Fibroblast of peridontal ligament (primary cell): ENCODE measurements at regions not wholly inside any gene's neighbourhood (a gene's known extent, or its start where the extent isn't known, plus 50 kb on each side); places are given as distances from the start of the nearest gene placed in this dataset.
"Not testable (repeated sequence)": the region's sequence is repeated elsewhere in the genome, so short reads cannot be mapped to it uniquely, and the experiment has no call there.

ENCODE experiments used
- DNase-seq: peaks from one replicate; pipeline ENCODE4 v3.0.0-alpha.2; 2010; ENCODE audit errors: extremely low read depth

DNA sequence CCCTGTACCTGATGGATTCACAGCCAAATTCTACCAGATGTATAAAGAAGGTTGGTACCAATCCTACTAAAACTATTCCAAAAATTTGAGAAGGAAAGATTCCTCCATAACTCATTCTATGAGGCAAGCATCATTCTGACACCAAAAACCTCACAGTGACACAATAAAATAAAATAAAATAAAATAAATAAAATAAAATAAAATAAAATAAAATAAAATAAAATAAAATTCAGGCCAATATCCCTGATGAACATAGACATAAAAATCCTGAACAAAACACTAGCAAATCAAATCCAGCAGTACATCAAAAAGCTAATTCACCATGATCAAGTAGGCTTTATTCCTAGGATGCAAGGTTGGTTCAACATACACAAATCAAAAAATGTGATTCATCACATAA is 108.1 kb downstream of the PROX1 start:
- DNase-seq = not testable (repeated sequence)

DNA sequence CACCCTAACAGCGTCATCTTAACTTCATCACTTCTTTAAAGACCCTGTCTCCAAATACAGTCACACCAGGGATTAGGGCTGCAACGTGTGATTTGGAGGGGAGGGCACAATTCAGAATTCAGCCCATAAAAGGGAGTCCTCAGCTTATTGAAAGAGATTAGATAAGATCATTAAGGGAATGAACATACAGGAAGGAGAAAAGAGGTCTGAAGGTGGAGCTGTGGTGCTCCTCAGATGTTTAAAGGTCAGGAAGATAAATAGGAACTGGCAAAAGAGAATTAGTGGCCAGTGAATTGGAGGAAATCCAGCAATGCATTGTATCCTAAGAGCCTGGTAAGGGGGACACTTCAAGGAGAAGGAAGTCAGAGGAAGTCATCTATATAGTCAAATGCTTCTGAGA is 113.5 kb downstream of the PROX1 start:
- DNase-seq = no peak

DNA sequence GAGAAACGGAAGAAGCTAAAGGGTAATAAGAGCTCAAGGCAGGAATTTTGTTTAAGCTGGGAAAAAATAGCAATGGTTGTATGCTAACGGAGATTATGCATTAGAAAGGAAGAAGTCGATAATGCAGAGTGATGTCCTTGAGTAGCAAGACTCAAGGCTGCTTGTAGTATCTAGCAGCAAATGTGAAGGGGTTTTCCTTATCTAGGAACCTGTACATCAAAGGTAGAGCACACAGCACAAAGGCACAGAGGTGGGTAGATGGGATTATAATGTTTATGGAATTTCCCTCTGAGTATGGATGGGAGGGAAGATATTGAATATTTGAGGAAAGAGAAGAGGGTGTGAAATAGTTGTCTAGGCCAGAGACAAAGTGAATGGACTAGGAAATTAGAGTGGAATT is 114.1 kb downstream of the PROX1 start:
- DNase-seq = no peak

DNA sequence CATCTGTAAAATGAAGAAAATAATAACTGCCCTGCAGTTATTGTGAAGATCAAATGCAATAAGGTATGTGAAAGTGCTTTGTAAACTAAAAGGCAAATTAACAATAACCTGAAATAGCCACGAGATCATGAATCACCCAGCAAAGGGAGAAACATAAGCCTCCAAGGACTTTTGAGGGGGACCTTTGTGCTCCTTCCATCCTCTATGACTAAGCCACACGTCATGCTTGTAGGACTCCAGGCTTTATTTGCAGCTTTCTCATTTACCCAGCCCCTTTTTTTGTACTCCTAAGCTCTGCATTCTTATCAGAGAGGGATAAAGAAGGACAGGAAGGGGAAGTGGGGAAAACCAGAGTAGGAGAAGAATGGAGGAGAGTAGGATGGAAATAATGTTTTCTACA is 115.1 kb downstream of the PROX1 start:
- DNase-seq = peak; percentile 65

DNA sequence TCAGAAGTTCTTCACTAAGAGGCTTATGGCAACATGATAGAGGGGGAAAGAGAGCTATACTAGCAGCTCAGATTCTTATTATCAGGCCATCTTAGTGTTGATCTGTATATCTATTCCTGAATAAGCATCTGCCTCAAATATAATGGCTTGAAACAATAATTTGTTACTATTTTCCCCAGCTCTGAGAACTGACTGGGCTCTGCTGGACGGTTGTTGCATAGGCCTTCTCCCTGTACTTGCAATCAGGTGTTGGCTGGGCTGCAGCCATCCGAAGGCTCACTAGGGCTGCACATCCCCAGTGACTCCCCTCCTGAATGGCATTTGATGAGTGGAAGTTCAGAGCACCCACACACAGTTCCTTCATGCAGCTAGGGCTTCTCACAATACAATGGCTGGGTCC is 116.0 kb downstream of the PROX1 start:
- no peak for DNase-seq

DNA sequence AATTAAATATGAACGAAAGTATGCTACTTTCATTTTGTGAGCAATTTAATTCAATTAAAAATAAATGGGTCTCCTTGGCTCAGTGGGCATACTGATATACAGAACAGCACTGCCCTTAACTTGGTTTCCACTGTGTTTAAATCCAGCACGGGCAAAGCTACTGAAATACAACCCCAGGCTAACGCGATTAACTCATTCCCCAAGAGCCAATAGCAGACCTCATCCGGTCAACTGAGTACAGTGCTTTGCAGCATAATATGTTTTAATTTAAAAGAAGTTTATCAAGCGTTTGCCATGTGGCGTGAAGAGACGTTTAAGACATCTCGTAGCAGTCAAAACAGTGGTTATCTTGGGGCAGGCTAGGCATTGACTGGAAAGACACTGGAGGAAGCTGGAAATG is 118.6 kb downstream of the PROX1 start:
- peak; percentile 29 for DNase-seq

DNA sequence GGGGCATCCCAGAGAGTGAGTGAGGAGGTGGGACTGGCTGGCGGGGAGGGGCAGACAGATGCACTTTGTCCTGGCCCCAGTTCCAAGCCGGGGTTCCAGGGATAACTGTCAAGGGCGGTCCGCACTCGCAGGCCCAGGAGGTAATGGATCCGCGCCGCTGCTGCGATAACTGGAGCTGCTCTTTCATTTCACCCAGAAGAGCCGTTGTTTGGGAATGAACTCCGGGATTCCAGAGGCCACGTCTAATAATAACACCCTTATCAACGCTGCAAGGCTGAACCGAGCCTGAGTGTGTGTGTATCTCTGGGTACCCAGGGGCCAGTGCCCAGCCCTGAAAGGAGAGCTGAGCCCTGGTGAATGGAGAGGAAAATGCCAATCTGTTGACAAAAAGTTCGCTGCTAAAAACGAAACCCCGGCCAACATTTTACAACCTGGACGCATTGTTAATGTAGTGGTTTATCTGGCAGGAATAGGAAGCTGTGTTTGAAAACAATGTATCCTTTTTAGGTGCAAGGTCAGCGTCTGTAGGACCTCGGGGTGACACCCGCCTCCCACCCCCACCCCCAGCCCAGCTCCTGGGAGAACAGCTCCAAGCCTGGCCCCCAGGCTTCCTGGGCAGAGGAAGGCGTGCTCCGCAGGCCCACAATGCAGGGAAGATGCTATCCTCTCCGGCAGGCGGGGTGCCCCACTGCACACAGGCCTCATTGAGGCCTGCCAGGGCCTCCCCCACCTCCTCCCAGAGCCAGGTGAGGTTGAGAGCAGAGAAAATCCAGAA is 119.7 kb downstream of the PROX1 start:
- DNase-seq = no peak

DNA sequence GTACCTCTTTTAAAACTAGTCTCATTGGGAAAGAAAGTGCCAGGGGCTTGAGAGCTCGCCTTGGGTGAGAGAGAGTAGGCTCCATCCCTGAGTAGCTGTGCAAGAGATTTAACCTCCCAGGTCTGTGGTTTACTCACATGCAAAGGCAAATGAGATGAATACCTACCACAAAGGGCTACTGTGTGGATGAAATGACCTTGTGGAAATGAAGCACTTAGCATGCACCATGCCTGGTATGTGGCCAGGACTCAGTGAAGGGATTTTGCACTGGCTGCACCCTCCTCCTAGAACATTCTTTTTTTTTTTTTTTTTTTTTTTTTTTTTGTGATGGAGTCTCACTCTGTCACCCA is 120.3 kb downstream of the PROX1 start:
- no peak for DNase-seq

DNA sequence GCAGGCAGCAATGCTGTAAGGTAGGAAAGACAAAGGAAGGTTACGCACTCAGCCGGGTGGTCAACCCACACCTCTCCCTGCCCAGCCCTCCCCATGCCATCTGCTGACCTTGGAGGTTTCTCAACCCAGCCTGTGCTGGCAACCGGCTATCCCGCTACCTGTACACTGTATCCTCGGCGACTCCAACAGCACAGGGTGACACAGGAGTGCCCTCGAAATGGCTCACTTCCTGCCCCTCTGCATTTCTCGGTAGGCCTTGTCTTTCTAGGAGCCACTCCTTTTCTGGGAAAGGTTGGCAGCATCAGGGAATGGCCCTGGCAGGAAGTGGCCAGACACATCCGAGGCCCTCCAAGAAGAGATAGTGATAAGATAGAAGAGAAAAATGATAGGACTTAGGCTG is 124.0 kb downstream of the PROX1 start:
- DNase-seq = no peak

DNA sequence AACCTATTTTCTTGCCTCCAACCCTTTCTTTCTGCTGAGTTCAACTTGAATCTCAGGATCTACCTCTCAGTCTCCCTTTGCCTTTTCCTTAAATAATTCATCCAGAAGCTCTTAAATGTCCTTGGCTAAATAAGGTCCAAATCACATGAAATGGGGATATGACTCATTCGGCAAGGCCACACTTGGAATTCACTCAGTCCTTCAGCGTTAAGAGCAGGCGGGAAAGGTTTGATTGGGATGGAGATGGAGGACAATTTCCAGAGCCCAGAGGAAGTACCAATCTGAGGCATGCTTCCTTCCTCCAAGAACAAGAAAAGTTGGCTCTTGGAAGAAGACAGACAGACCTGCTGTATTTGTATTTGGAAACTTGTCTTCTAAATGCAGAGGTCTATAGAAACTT is 128.5 kb downstream of the PROX1 start:
- no peak for DNase-seq

DNA sequence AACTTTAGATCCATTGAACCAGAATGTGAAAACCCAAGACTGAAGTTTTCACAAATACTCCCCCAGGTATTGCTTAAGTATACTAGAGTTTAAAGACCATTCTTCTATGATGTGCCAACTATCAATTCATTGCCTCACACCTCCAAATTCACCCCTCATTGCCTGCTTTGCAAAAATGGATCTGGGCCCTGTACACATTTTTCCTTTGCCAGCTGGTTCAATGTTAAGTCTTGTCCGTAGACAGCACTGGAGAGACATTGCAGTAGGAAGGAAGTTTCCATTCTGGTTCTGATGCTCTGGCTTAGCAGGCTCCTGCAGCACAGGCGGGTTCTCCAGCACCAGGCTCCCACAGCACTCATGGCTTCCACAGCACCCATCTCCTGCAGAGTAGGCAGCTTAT is 130.0 kb downstream of the PROX1 start:
- DNase-seq = no peak

DNA sequence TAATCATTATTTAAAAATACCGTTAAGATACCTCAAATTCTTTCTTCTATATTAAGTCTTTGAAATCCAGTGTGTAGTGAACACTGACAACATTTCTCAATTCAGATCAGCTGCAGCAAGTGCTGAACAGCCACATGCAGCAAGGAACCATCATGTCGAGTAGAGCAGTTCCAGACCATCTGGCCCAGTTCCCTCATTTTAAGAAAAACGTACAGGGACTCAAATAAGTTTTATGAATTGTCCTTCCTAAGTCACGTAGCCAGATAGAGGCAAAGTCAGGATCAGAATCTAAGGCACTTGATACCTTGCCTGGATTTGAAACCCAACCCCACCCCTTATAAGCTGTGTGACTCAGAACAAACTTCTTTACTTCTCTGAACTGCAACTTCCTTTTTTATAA is 132.4 kb downstream of the PROX1 start:
- no peak for DNase-seq

DNA sequence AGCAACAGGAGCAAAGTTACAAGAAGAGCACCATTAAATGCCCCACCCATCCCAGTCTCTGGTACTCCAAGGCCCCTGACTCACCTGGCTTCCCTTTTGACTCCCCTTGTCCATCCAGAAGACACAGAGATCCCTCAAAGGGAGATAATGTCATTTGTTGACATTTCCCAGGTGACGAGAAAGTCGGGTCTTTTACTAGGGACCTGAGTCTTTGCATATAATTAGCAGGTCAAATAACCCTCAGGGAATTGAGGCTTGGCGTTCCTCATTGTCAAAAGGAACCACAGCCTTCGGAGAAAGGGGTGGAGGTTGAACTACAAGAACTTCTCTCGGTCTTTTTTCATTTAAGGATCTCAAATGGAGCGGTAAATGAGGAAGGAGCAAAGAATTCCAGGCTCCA is 133.2 kb downstream of the PROX1 start:
- DNase-seq = no peak

DNA sequence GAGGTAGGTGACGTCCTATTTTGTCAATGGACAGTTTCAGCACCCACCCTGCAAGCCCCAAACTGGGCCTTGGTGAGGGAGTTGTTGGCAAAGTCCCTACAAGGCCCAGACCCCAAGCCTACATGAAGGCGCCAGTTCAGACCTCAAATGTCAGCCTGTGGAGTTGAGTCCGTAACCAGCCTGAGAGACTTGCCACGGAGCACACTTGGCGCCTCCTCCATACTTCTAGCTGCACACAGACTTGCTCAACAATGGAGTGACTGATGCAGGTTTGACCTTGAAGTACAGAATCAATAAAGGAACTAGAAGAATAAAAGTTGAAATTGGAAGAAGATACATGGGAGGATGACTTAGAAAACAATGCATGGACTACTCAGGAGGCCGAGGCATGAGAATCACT is 134.3 kb downstream of the PROX1 start:
- no peak for DNase-seq

DNA sequence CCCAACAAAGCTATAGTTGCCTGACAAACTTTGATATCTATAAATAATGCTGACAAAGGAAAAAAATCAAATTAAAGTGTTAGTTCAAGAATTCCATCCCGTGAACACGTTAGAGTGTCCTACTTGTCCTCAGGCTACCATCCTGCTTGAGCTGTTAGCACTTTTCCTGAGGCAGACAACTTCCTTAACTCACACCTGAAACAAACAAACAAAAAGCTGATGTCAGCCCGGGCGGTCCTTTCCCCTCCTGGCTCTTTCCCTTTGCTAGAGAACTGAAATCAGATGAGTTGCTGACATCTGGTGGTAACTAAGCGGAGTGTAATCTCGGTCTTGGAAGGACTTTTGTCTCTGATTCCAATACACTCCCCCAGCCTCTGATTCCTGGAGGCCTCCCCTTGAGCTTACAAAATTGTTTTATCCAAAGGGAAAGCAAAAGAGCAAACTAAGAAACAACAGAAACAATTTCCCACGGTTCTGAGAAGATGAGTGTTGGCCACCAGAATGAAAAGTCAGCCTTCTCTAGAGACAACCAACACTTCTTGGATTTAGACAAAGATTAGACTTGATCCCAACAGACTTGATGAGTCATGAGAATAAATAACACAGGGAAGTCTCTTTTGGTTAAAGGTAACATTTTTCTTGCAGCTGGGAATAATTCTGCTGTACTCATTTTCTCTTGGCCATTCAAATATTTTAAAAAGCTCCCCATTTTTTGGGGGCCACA is 135.4 kb downstream of the PROX1 start:
- DNase-seq = peak; percentile 65

DNA sequence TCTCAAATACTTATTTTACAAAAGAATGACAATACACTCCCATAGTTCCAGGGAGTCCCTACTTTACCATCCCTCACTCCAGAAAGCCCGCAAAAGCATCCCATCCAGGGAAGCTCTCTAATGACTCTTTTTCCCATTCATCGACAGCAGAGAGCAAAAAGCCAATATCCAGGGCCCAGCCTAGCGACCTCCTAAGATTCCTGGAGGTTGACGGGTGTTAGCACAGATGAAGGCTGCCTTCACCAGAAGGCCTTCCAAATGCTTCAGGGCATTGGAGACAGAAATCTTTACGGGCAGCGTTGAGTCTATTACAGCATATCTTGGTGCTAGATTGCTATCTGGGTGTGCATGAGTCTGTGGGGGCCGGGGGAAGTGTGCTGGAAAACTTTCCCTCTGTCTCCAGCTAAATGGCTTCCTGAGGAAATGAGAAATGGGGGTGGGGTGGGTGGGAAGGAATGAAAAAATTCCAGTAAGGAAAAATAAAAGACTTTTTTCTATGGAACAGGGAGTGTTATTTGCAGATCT is 136.6 kb downstream of the PROX1 start:
- no peak for DNase-seq

DNA sequence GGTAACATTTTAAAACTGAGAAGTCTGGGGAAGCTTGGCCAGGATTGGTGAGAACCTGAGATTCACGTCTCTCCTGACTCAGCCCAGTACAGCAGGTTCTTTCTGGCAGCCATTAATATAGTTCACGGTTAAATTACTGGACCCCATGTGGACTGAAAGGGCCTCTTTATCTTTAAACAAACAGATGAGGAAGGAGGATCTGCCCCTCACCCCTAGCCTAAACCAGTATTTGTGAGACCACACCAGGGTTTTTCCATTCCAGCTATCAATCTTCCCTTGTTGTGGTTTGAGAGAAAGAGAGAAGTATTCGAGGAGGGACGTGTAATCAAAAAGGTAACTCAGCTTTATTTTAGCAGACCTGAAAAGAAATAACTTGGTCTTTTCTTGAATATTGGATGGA is 137.1 kb downstream of the PROX1 start:
- no peak for DNase-seq

DNA sequence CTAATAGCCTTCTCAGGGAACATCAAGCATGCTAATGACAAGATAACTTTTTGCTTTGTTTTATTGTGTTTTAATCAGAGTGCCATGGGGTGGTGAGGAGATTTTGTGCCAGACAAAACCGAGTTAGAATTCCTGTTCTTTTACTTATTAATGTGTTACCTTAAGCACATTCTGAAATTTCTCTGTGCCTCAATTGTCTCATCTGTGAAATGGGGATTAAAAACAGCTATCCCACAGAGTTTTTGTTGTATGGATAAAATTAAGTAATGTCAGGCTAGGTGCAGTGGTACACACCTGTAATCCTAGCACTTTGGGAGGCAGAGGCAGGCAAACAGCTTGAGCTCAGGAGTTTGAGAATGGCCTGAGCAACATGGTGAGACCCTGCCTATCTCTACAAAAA is 138.0 kb downstream of the PROX1 start:
- DNase-seq = no peak

DNA sequence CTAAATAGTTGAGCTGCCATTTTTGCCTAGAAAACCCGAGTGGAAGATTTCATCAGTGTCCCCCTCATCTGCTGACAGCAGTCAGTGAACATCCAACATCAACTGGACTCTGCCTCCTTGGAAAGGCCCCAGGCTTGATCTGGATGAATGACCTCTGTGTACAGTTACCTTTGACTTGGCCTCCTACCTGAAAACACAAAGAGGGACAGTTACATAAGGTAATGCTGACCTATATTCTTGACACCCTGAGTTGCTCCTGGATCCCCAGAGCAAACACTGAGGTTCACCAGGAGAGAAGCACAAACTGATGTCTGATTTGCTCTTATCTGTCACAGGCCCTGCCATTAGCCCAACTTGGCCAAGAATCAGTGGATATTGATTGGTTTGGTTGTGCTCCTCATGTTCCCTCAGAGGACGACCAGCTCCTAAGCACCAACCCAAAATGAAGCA is 138.9 kb downstream of the PROX1 start:
- no peak for DNase-seq

DNA sequence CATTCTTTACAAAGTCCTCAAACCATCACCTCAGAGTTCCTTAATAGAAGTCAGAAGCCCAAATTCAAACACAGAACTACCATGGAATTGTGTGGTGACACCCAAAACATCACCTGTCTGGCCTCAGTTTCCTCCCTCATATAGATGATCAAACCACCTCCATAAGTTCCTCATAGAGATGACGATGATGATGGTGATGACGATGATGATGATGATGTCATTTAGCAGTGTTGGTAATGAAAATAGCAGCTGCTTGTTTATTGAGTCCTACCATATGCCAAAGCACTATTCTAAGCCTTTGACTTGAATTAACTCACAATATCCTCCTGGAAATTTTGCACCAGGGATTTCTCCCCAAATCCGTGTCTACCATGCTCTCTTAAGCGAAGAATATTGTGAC is 139.9 kb downstream of the PROX1 start:
- no peak for DNase-seq

DNA sequence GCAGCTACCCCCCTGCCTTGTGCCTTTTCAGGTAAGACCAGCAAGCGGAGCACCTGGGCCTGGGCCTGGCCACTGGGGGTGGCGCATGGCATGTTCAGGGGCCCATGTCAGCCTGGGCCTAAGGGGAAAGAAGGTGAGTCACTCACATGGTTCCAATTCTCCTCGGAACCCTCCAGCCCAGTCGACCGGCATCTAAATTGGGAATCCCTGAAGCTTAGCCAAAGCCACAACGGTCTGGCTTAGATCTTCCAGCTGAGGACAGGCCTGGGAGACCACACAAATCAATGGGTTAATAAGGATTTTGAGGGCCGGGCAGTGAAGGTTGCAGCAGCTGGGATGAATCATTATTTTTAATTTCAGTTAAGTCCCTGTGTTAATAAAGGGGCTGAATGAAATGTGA is 145.1 kb upstream of the SMYD2 start:
- DNase-seq = no peak

DNA sequence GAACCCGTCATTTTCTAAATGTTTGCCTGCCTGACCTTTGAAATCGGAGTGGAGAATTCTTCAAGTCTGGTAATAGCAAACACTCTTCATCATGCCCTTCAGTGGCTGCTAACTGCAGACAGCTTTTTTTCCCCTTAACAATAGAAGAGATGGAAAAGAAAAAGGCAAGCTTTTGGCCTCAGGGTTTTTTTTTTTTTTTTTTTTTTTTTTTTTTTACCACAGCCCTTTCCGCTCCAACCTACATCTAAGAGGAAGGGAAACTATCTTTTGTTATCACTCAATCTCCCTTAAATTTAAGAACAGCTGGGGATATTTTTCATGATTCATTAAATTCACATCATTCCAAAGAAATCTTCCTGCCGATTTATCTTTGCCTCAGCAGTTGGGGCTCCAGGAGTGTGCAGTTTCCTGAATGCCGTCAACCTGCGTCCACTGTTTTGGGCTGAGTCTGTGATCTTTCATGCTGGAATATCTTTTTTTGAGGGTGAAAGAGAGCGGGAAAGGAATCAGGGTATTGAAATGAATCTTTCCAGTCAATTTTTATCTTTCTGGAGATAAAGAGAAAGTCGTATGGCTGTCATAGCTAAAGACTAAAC is 144.5 kb upstream of the SMYD2 start:
- no peak for DNase-seq

DNA sequence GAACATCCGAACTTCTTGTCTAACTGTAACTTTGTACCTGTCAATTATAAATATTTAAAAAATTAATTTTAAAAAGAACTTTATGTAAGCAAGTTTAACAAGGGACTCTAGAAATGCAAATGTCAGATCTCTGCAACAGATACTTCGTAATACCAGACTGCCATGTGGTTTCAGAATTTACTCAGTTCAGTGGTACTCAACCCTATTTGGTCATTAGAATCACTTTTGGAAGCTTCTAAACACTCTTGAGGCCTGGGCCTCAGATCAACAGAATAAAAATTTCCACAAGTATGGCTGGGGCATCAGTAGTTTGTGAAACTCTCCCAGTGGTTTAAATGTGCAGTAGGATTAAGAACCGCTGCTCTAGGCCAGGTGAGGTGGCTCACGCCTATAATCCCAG is 139.5 kb upstream of the SMYD2 start:
- no peak for DNase-seq
